ENCODE measurements at regions not wholly inside any gene's neighbourhood (a gene's known extent, or its start where the extent isn't known, plus 50 kb on each side); places are given as distances from the start of the nearest gene placed in this dataset.

GRCh38 chr7:142529591-142529990, 219.7 kb upstream of the PRSS1 start:
- TF ChIP-seq, protein P1, sequence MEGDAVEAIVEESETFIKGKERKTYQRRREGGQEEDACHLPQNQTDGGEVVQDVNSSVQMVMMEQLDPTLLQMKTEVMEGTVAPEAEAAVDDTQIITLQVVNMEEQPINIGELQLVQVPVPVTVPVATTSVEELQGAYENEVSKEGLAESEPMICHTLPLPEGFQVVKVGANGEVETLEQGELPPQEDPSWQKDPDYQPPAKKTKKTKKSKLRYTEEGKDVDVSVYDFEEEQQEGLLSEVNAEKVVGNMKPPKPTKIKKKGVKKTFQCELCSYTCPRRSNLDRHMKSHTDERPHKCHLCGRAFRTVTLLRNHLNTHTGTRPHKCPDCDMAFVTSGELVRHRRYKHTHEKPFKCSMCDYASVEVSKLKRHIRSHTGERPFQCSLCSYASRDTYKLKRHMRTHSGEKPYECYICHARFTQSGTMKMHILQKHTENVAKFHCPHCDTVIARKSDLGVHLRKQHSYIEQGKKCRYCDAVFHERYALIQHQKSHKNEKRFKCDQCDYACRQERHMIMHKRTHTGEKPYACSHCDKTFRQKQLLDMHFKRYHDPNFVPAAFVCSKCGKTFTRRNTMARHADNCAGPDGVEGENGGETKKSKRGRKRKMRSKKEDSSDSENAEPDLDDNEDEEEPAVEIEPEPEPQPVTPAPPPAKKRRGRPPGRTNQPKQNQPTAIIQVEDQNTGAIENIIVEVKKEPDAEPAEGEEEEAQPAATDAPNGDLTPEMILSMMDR (conservative IDR thresholded peaks at IDR 0.05 in 1 of 2, IDR thresholded peaks at IDR 0.05 in 1 of 2; ENCODE audit: low read depth in 1 of 2, low read length in 2 of 2) = no peak
- TF ChIP-seq EZH2 (IDR thresholded peaks at IDR 0.05; ENCODE audit: low read length, missing control alignments) = no peak
